A549 (cell line): ENCODE measurements at regions not wholly inside any gene's neighbourhood (a gene's known extent, or its start where the extent isn't known, plus 50 kb on each side); places are given as distances from the start of the nearest gene placed in this dataset.

ENCODE experiments used
- ATAC-seq, 2 experiments: fragments of 200-7000 bp in 1 of 2; fragments of >200 bp in 1 of 2; cut with Nextera tagmentation in 1 of 2; cut with Tn5 transposase in 1 of 2; 3 replicates each; pipeline versions ENCODE4 v1.8.0 to v1.9.1; 2018 to 2020; ENCODE audit warnings: mild to moderate bottlenecking in 1 of 2, moderate library complexity in 1 of 2
- CTCF ChIA-PET: fragments of 300-600 bp; sonication (Branson Sonifier 250); formaldehyde crosslinking; extraction: SDS; loops from one replicate; lab custom pipeline; 2021; ENCODE audit warnings: antibody characterized with exemption, inconsistent platforms; lab: Yijun Ruan, JAX
- POLR2A ChIA-PET: fragments of 350-600 bp; formaldehyde crosslinking; extraction: SDS; loops from one replicate; lab custom pipeline; 2021; ENCODE audit warnings: antibody characterized with exemption, inconsistent platforms; lab: Yijun Ruan, JAX
- DNase-seq, 2 experiments: peaks; one replicate each; pipeline versions ENCODE4 v3.0.0 to v3.0.0-alpha.2; 2011 to 2016; ENCODE audit warnings: low read depth in 1 of 2, low spot score in 1 of 2
- FAIRE-seq: peaks from 2 replicates; lab custom pipeline; 2011; peaks lifted over from hg19 to GRCh38; lab: Jason Lieb, UNC
- H3K27ac ChIP-seq, 2 experiments: fragments of >200 bp; sonication (Bioruptor Twin); formaldehyde crosslinking; 3 replicates each; pipeline ENCODE4 v1.5.1; 2016 to 2017
- H3K4me1 ChIP-seq: fragments of >200 bp; sonication (Bioruptor Twin); formaldehyde crosslinking; 3 replicates; pipeline ENCODE4 v1.6.1; 2016
- H3K4me2 ChIP-seq: fragments of >200 bp; sonication (Bioruptor Twin); formaldehyde crosslinking; 3 replicates; pipeline ENCODE4 v1.6.1; 2016
- H3K4me3 ChIP-seq: fragments of >200 bp; sonication (Bioruptor Twin); formaldehyde crosslinking; 3 replicates; pipeline ENCODE4 v1.5.1; 2016
- H3K9me3 ChIP-seq: fragments of >200 bp; sonication (Bioruptor Twin); formaldehyde crosslinking; 3 replicates; pipeline ENCODE4 v1.6.1; 2016
- CBX2 ChIP-seq: fragments of 200-600 bp; sonication (generic); IDR thresholded peaks from 2 replicates; pipeline ENCODE4 v1.6.1; 2016; ENCODE audit warnings: low read depth, mild to moderate bottlenecking, borderline replicate concordance
- CHD4 ChIP-seq: fragments of 200-600 bp; sonication (generic); IDR thresholded peaks from 2 replicates; pipeline ENCODE4 v1.6.1; 2016; ENCODE audit warnings: antibody characterized with exemption, mild to moderate bottlenecking, borderline replicate concordance
- EHF ChIP-seq: fragments of 250-450 bp; sonication (Bioruptor Pico); IDR thresholded peaks from 2 replicates; pipeline ENCODE4 v1.5.0; 2020; ENCODE audit warnings: mild to moderate bottlenecking
- FOSB ChIP-seq: fragments of 250-450 bp; sonication (Bioruptor Pico); IDR thresholded peaks from 2 replicates; pipeline ENCODE4 v1.5.0; 2020; ENCODE audit warnings: mild to moderate bottlenecking, moderate library complexity
- HDAC2 ChIP-seq: fragments of 200-600 bp; sonication (generic); IDR thresholded peaks from 2 replicates; pipeline ENCODE4 v1.6.1; 2016
- HOXB13 ChIP-seq: fragments of 250-450 bp; sonication (Bioruptor Pico); IDR thresholded peaks from 2 replicates; pipeline ENCODE4 v1.5.0; 2020; ENCODE audit warnings: low read depth, mild to moderate bottlenecking, moderate library complexity
- JUN ChIP-seq, 2 experiments: fragments of >200 bp; sonication (Bioruptor Twin); formaldehyde crosslinking; IDR thresholded peaks; 2 replicates in 1 of 2; 3 replicates in 1 of 2; pipeline ENCODE4 v1.6.1; 2016 to 2017
- JUNB ChIP-seq: fragments of >200 bp; sonication (Bioruptor Twin); formaldehyde crosslinking; IDR thresholded peaks from 2 replicates; pipeline ENCODE4 v1.6.1; 2016
- KDM1A ChIP-seq: fragments of 200-600 bp; sonication (generic); IDR thresholded peaks from 2 replicates; pipeline ENCODE4 v1.6.1; 2016; ENCODE audit warnings: low read depth, mild to moderate bottlenecking
- MAFK ChIP-seq: fragments of 450-650 bp; IDR thresholded peaks from 2 replicates; pipeline ENCODE4 v1.6.1; 2014; ENCODE audit not compliant: partially characterized antibody
- MAZ ChIP-seq: fragments of 150-350 bp; IDR thresholded peaks from 2 replicates; pipeline ENCODE4 v1.6.1; 2014; ENCODE audit warnings: antibody characterized with exemption, low read depth, low read length, borderline replicate concordance
- NR3C1 ChIP-seq: fragments of >200 bp; sonication (Bioruptor Twin); formaldehyde crosslinking; IDR thresholded peaks from 3 replicates; pipeline ENCODE4 v1.6.1; 2017
- PHF8 ChIP-seq: fragments of 200-600 bp; sonication (generic); IDR thresholded peaks from 2 replicates; pipeline ENCODE4 v1.6.1; 2016; ENCODE audit warnings: low read depth, mild to moderate bottlenecking, antibody characterized with exemption, moderate library complexity, borderline replicate concordance
- POLR2AphosphoS2 ChIP-seq: conservative IDR thresholded peaks from 2 replicates; pipeline ENCODE4 v1.6.1; 2012; ENCODE audit warnings: low read length, improper control_type of control experiment, inconsistent platforms
- RARB ChIP-seq: fragments of 250-450 bp; sonication (Bioruptor Pico); IDR thresholded peaks from 2 replicates; pipeline ENCODE4 v1.8.0; 2021; ENCODE audit warnings: mild to moderate bottlenecking, moderate library complexity
- SMC3 ChIP-seq: fragments of >200 bp; sonication (Bioruptor Twin); formaldehyde crosslinking; IDR thresholded peaks from 3 replicates; pipeline ENCODE4 v1.6.1; 2018; ENCODE audit warnings: inconsistent platforms
- TP53 ChIP-seq: fragments of 250-450 bp; sonication (Bioruptor Pico); IDR thresholded peaks from 2 replicates; pipeline ENCODE4 v1.5.0; 2021; ENCODE audit warnings: mild to moderate bottlenecking, moderate library complexity
- ZSCAN20 ChIP-seq: fragments of 250-450 bp; sonication (Bioruptor Pico); IDR thresholded peaks from 2 replicates; pipeline ENCODE4 v1.8.0; 2022; ENCODE audit warnings: mild to moderate bottlenecking, moderate library complexity
- WGBS: methylation state at CpG from one replicate; pipeline ENCODE4 v1.1.6; 2017; ENCODE audit errors: missing lambda C conversion rate; 5-methylcytosine and 5-hydroxymethylcytosine counted together
- TF ChIP-seq, protein P1 (sequence below): fragments of >200 bp; sonication (Bioruptor Twin); formaldehyde crosslinking; IDR thresholded peaks from 3 replicates; pipeline ENCODE4 v1.5.1; 2016
- TF ChIP-seq, protein P2 (sequence below): IDR thresholded peaks from 2 replicates; pipeline ENCODE4 v1.6.1; 2012
- TF ChIP-seq, protein P3 (sequence below): IDR thresholded peaks from 2 replicates; pipeline ENCODE4 v1.6.1; 2012; ENCODE audit warnings: low read depth, borderline replicate concordance

DNA sequence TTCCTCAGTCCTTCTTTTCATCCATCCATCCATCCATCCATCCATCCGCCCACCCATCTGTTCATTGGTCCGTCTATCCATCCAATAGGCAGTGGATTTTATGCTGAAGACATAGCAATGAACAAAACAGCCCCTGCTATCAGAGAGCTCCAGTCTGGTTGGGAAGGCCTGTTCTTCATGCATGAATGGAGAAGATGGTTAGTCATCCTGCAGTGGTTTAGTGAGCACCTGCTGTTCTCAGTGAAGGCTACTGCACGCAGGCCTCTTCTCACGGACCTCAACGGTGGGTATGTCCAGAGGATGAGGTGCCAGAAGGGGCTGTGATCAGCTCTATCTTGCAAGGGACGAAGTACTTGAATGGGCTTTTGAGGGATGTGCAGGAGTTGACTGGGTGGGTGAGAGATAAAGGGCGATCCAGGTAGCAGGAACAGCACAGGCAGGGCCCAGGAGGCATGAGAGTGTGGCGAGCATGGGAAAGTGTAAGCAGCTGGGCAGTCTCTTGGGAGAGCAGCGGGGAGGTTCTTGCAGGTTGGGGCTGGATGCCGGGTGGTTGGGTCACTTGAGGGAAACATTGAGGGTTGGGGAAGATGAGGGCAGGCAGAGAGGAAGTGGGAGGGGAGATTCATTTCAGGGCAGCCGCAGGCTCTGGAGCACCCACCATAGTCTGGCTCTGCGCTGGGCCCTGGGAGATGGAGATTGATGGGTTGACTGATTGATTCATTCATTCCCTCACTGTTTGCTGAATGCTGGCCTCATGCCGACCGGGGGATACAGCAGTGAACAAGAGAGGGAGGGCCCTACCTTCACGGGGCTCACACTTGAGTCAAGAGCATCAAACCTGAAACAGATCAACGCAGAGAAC lies 115.0 kb upstream of the CIBAR2 start:
- no peaks in the 10 kb centered on the region for H3K4me1 ChIP-seq
- no peak overlapping the region for H3K27ac ChIP-seq
- no peak for DNase-seq
- no peak for ATAC-seq
- no peak overlapping the region for H3K4me3 ChIP-seq
- FAIRE-seq = no peak
- 81% methylated on average over 16 of the region's 16 CpGs for WGBS
- CTCF ChIA-PET = interaction anchor here (0.7 to 2.2 kb wide), 4 partner anchors 16 to 113 kb away, joined by 3 to 8 read pairs (median 5); no protein-coding TSS in a partner anchor
- H3K9me3 ChIP-seq = no peaks in the 10 kb centered on the region
- TF ChIP-seq, protein P1, sequence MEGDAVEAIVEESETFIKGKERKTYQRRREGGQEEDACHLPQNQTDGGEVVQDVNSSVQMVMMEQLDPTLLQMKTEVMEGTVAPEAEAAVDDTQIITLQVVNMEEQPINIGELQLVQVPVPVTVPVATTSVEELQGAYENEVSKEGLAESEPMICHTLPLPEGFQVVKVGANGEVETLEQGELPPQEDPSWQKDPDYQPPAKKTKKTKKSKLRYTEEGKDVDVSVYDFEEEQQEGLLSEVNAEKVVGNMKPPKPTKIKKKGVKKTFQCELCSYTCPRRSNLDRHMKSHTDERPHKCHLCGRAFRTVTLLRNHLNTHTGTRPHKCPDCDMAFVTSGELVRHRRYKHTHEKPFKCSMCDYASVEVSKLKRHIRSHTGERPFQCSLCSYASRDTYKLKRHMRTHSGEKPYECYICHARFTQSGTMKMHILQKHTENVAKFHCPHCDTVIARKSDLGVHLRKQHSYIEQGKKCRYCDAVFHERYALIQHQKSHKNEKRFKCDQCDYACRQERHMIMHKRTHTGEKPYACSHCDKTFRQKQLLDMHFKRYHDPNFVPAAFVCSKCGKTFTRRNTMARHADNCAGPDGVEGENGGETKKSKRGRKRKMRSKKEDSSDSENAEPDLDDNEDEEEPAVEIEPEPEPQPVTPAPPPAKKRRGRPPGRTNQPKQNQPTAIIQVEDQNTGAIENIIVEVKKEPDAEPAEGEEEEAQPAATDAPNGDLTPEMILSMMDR = no peak
- no peak for TF ChIP-seq CHD4
- TF ChIP-seq, protein P2, sequence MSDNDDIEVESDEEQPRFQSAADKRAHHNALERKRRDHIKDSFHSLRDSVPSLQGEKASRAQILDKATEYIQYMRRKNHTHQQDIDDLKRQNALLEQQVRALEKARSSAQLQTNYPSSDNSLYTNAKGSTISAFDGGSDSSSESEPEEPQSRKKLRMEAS = no peak
- no peak for TF ChIP-seq FOSB (CRISPR knock-in tag)
- no peak for TF ChIP-seq JUN (IDR thresholded peaks at IDR 0.05)
- no peak for TF ChIP-seq RARB (CRISPR knock-in tag)
- POLR2A ChIA-PET = no interaction called here
- no peak overlapping the region for H3K4me2 ChIP-seq

DNA sequence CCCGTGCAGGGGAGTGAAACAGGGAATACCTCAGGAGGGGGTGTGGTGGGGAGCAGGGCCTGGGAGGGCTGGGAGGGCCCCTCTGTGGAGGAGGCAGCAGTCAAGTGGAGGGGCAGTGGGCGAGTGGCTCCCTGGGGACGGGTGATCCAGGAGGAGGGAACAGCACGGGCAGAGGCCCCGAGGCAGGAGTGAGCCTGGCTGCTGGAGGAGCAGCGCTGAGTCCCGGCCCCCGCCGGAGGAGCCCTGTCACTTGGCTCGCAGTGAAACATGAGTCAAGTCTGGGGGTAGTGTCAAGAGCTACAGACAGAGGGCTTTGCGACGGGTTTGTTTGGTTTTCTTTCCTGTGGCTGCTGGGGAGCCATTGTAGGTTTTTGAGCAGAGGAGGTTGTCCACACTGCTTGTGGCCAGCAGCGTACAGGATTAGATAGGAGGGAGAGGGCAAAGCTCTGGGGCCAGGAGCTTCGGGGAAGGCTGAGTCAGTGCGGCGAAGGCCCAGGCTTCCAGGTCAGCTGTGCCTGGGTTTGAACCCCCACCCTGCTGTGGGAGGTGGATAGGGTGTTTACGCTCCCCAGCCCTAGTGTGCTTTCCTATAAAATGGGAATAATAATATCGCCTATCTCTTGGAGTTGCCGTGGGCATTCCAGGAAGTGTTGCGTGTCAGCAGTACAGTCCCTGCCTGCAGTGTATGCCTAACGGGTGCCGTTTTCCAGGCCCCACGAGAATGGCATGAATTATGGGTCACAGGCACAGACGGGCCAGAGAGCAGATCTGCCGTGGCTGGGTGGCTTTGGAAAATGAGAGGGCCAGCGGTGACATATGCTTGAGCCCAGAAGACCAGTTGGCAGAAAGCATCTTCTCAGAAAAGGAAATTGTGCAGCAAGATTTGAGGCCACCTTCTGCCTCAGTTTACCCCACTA lies 115.9 kb upstream of the CIBAR2 start:
- ATAC-seq (no peak; a peak in 1 of 6 replicates), FAIRE-seq (no peak), DNase-seq (no peak)
- ChIA-PET POLR2A (no interaction called here), CTCF (interaction anchor here (1.4 to 2.2 kb wide), 4 partner anchors 17 to 113 kb away, joined by 4 to 9 read pairs (median 6); no protein-coding TSS in a partner anchor)
- H3K4me3 ChIP-seq = no peak overlapping the region
- WGBS = 80% methylated on average over 26 of the region's 26 CpGs
- H3K27ac ChIP-seq = no peak overlapping the region
- H3K4me1 ChIP-seq = no peaks in the 10 kb centered on the region
- no peaks in the 10 kb centered on the region for H3K9me3 ChIP-seq
- TF ChIP-seq JUNB (no peak), KDM1A (no peak), MAFK (no peak), NR3C1 (no peak), ZSCAN20 (CRISPR knock-in tag) (no peak), EHF (CRISPR knock-in tag) (no peak), RARB (CRISPR knock-in tag) (no peak), POLR2AphosphoS2 (no peak), TP53 (CRISPR knock-in tag) (no peak), PHF8 (no peak), SMC3 (no peak), MAZ (no peak), HOXB13 (no peak), CBX2 (no peak), HDAC2 (no peak), JUN (IDR thresholded peaks at IDR 0.05) (no peak)
- TF ChIP-seq, protein P3, sequence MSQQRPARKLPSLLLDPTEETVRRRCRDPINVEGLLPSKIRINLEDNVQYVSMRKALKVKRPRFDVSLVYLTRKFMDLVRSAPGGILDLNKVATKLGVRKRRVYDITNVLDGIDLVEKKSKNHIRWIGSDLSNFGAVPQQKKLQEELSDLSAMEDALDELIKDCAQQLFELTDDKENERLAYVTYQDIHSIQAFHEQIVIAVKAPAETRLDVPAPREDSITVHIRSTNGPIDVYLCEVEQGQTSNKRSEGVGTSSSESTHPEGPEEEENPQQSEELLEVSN = no peak
- no peak overlapping the region for H3K4me2 ChIP-seq
